Anterior cingulate cortex (tissue), 58 donors: ENCODE measurements at regions not wholly inside any gene's neighbourhood (a gene's known extent, or its start where the extent isn't known, plus 50 kb on each side); places are given as distances from the start of the nearest gene placed in this dataset.
A peak's percentile ranks its signal among the peaks of the same experiment; 100 is the strongest.
"Not testable (repeated sequence)": the region's sequence is repeated elsewhere in the genome, so short reads cannot be mapped to it uniquely, and the experiment has no call there.

Experiments
- DNase-seq, 58 donors: peaks; one replicate each; lab custom pipeline; 2025; lab: John Stamatoyannopoulos, UW

DNA sequence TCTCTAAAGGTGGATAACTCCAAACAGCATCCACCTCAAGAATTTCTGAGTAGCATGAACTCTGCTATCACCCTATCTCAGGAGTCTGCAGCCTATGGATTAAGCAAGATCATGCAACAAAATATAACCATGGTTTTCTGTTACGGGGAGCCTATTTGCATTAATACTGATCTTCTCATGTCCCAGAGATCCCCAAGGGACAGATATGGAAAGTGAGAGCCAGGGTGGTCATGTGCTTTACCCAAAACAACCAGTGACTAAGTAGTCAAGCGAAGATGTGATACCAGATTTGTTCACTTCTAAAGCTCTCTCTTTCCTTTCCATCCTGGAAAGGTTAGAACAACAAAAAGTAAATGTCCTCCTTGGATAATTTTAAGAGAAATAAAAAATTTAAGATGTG lies 125.1 kb downstream of the PRRX1 start:
- DNase-seq = no peak

DNA sequence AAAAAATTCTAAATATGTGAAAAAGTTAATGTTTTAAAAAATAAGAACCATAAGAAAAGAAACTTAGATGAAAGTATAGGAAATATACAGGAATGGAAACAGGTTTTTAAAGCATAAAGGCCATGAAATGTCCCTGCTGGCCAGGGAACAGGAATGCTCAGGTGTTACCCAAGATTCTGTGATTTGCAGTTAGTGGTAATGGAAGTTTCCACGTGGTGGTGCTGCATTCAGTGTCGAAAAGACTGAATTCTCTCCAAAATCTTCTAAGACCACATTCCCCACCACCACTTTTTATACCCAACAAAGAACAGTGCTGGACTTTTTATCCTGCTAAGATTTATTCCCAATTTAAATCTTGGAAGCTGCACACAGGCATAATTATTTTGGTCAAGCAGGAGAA lies 126.2 kb downstream of the PRRX1 start:
- peak in 1 of 58 donors; percentile 8 for DNase-seq

DNA sequence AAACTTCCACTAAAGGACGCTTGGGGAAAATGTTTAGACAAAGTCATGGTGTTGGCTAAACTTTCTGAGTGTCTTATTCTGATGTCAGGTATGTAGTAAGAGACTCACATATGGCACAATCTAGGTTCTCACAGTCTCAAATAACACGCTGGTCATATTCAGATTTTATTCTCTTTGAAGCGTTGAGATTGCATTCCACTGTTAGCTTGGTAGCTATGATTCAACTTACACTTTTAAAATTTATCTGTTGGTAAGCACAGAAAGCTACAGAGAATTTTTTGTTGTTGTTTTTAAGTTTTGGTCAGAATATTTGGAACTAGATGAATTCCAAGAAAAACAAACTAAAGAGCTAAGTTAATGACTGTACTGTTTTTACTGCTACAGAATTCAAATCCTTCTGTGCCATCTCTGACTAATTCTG lies 126.7 kb downstream of the PRRX1 start:
- no peak for DNase-seq

GRCh38 chr1:170791941-170792340 lies 128.0 kb downstream of the PRRX1 start:
- DNase-seq = no peak

- no peak for DNase-seq
Observed at GRCh38 chr1:170800265-170800664, 135.1 kb upstream of the MROH9 start.

GRCh38 chr1:170800812-170801211 lies 134.5 kb upstream of the MROH9 start:
- no peak for DNase-seq

- no peak for DNase-seq
Observed at GRCh38 chr1:170803711-170804110, 131.6 kb upstream of the MROH9 start.

GRCh38 chr1:170804419-170804818 lies 130.9 kb upstream of the MROH9 start:
- DNase-seq = no peak

DNA sequence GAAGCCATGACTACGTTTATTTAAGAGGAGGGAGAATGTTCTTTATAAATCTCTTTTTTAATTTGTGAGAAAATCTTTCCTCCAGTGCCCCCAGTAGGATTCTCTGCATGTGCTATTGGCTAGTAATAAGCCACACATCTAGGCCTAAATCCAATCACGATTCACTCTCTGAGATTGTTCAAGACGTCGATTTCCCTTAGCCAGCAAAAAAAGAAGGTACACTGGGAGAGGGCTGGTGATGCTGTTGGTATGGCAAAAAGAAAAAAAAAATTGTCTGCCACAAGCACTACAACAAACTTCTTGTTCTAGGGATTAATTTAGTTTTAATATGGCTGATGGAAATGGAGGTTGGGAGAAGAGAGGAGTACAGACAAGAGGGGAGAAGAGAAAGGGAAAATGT lies 130.5 kb upstream of the MROH9 start:
- no peak for DNase-seq

- DNase-seq = no peak
Observed at GRCh38 chr1:170806961-170807360, 128.4 kb upstream of the MROH9 start.

GRCh38 chr1:170807432-170807831 lies 127.9 kb upstream of the MROH9 start:
- DNase-seq = no peak

DNA sequence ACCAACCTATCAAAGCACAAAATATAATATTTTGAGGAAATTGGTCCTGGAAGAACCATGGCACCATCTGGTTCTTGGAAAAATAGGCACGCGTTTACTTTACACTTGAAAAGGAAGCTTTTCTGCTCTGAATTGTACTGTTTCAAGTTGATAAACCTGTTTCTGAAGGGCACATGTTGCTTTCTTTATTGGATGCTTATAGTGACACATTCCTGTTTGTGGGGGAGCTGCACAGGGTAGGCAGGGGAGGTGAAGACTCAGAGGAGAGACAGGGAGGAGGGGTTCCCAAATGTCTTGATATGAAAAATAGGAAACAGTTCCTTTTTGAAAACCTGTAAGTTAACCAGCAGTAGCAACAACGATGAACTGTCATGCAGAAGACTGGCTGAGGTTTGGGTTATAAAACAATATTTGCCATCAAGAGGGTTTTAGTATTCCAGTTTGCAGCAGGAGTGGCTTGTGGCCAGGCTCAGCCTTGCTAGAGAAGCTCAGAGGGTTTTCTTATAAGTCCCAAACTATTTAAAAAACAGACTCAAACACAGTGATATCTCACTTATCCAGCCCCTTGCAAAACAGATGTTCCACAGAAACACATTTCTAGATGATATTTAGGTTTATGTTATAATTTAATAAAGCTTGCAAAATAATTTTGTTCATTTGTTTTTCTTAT lies 127.0 kb upstream of the MROH9 start:
- DNase-seq = no peak

GRCh38 chr1:170811013-170811412 lies 124.3 kb upstream of the MROH9 start:
- not testable (repeated sequence) for DNase-seq

DNA sequence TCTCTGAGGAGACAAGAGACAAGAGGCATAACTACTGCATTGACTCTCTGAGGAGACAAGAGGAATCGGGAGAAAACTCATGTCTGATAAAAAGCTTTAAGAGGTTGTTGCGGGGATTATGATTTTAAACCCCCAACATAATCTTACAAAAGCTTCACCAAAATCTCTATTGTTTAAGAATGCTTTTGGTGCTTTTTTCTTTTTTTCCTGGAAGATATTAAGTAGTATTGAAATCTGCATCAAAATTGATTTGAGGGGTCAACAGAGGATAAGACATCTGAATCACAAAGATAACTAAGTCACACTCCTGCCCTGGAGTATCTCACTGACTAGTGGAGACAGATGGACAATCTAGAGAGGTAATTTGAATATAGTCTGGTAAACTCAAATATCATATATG lies 115.6 kb upstream of the MROH9 start:
- no peak for DNase-seq

DNA sequence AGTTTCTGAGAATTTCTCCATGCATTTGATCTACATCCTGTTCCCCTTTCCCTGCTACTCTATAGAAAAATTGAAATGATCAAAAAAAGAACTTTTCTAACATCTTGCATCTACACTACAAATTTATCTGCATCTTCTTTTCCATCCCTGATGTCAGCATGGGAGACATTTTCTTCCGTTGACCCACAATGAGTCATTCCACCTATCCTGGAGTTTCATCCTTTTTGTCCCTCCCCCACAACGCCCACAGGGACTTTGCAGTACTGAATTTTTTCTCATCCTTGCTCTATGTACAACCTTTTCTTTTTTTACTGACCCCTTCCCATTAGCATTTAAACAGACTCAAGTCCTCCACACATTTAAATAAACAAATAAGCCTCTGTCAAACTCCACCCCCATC lies 112.2 kb upstream of the MROH9 start:
- DNase-seq = no peak

- DNase-seq = no peak
Observed at GRCh38 chr1:170831276-170831675, 104.1 kb upstream of the MROH9 start.

- no peak for DNase-seq
Observed at GRCh38 chr1:170836141-170836540, 99.2 kb upstream of the MROH9 start.

DNA sequence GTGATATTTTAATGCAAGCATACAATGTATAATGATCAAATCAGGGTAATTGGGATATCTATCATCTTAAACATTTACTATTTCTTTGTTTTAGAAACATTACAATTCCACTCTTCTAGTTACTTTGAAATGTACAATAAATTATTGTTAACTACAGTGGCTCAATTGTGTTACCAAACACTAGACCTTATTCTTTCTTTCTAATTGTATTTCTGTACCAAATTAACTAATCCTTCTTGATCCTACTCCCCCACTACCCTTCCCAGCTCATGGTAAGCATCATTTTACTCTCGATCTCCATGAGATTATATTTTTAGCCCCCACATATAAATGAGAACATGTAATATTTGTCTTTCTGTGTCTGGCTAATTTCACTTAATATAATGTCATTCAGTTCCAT lies 95.0 kb upstream of the MROH9 start:
- DNase-seq = no peak

DNA sequence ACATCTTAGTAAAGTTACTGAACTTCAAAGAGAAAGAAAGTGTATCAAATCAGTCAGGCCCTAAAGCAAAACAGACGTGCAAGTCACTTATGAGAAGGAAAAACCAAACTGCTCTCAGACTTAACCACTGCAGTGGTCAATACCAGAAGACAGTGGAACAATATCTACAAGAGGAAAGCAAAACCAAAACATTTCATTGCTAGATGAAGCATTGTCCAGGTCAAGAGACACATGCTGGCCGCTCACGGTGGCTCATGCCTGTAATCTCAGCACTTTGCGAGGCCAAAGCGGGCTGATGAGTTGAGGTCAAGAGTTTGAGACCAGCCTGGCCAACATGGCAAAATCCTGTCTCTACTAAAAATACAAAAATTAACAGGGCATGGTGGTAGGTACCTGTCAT lies 82.0 kb upstream of the MROH9 start:
- no peak for DNase-seq

- DNase-seq = no peak
Observed at GRCh38 chr1:170853867-170854266, 81.5 kb upstream of the MROH9 start.

DNA sequence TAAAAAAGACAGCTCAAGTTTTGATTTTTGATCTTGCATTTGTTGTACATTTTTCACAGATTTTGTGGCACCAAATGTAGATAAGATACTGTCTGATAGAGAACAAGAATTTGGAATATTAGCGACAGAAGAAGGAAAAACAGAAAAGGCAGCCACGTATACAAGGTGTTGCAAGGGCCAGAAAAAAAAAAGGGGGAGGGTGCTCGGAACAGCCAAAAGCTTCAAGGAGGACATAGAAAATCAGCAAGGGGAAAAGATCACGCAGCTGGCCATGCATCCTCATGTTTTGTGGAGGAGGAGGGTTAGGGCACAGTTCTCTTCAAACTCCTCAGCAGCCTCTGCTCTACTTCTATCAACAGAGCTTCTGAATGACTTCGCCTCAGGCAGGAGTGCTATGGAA lies 80.7 kb upstream of the MROH9 start:
- no peak for DNase-seq

DNA sequence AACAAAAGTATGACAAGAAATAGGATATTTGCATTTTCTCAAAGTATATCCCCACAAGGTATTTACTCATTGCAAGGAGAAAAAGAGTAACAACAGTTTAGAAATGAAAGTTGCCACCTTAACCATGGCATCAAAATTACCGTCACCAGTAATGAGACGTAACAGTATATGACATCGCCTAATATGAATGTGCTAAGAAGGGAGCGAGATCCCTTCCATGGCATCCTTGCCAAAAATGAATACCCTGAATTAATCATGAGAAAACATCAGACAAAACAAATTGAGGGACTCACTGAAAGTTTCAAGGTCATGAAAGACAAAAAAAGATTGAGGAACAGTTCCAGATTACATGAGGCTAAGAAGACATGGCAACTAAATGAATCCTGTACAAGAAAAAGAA lies 78.9 kb upstream of the MROH9 start:
- DNase-seq = no peak

DNA sequence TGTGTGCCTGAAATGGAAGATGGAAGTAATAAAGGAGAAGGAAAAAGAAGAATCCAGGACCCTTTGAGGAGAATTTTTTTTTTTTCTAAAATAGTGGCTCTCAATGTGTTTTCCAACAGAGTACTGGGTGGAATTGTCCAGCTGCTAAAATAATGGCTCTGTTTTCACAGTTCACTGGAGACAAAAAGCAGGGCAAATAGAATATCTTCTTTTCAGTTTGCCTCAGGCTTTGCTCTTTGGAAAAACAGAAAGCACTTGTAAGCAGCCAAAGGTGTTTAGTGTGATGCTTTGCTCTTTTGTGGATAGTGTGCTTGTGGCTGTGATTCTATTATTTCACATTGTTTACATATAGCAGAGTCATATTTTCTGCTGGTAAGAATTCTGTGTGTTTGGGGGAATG lies 77.4 kb upstream of the MROH9 start:
- no peak for DNase-seq
